ENCODE measurements at regions not wholly inside any gene's neighbourhood (a gene's known extent, or its start where the extent isn't known, plus 50 kb on each side); places are given as distances from the start of the nearest gene placed in this dataset.

DNA sequence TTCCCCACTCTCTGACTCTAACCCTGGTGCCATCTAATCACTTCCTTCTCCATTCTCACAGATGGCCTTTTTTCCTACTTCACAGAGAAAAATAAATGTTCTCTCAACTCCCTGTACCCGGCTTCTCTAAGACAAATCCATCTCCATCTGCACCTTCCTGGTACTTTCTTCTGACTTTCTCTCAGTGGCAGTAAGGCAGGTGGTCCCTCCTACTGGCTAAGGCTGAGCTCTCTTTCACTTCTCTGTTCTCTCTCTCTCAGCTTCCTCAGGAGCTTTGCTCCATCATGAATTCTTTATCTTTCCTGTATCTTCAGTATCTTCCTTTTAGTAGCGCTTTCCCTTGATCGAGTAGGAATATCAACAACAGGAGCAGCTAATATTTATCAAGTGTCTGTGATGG lies 421.6 kb downstream of the TMEM135 start:
- TF ChIP-seq POLR2A (IDR thresholded peaks at IDR 0.05; ENCODE audit: low read depth, low read length) (no peak), POLR2AphosphoS5 (IDR thresholded peaks at IDR 0.05; ENCODE audit: low read depth, low read length) (no peak), PAX5 (IDR thresholded peaks at IDR 0.05; ENCODE audit: insufficient read depth, low read length, severe bottlenecking) (no peak)
